Liver (tissue), 3 donors: ENCODE measurements at regions not wholly inside any gene's neighbourhood (a gene's known extent, or its start where the extent isn't known, plus 50 kb on each side); places are given as distances from the start of the nearest gene placed in this dataset.

Source experiments
- CTCF ChIP-seq: fragments of 150-350 bp; IDR thresholded peaks from 2 replicates; pipeline ENCODE4 v1.5.1; 2017; ENCODE audit warnings: improper control_type of control experiment, low read depth, low read length; ENCODE audit not compliant: missing input control
- EGR1 ChIP-seq, 2 donors: IDR thresholded peaks; 2 replicates each; pipeline ENCODE4 v1.6.1; 2016 to 2018; ENCODE audit warnings: antibody characterized with exemption in 2 of 2, low read depth in 2 of 2
- FOXA1 ChIP-seq: IDR thresholded peaks from 2 replicates; pipeline ENCODE4 v1.6.1; 2016; ENCODE audit warnings: antibody characterized with exemption
- GABPA ChIP-seq, 2 donors: IDR thresholded peaks in 1 of 2; conservative IDR thresholded peaks in 1 of 2; 2 replicates each; pipeline ENCODE4 v1.6.1; 2016; ENCODE audit warnings: antibody characterized with exemption in 2 of 2, mild to moderate bottlenecking in 1 of 2, moderate library complexity in 1 of 2
- JUND ChIP-seq, 2 donors: IDR thresholded peaks; 2 replicates each; pipeline ENCODE4 v1.6.1; 2016; ENCODE audit warnings: antibody characterized with exemption in 2 of 2
- SP1 ChIP-seq: IDR thresholded peaks from 2 replicates; pipeline ENCODE4 v1.6.1; 2018; ENCODE audit warnings: antibody characterized with exemption, mild to moderate bottlenecking
- TAF1 ChIP-seq: conservative IDR thresholded peaks from 2 replicates; pipeline ENCODE4 v1.6.1; 2016; ENCODE audit warnings: antibody characterized with exemption, mild to moderate bottlenecking
- TF ChIP-seq, protein P1 (sequence below): IDR thresholded peaks from 2 replicates; pipeline ENCODE4 v1.6.1; 2016; ENCODE audit warnings: antibody characterized with exemption, mild to moderate bottlenecking
- TF ChIP-seq, protein P2 (sequence below): IDR thresholded peaks from 2 replicates; pipeline ENCODE4 v1.6.1; 2016; ENCODE audit warnings: antibody characterized with exemption
- TF ChIP-seq, protein P3 (sequence below): IDR thresholded peaks from 2 replicates; pipeline ENCODE4 v1.6.1; 2016; ENCODE audit warnings: antibody characterized with exemption
- donor health status: healthy.
- donor health status: healthy.

DNA sequence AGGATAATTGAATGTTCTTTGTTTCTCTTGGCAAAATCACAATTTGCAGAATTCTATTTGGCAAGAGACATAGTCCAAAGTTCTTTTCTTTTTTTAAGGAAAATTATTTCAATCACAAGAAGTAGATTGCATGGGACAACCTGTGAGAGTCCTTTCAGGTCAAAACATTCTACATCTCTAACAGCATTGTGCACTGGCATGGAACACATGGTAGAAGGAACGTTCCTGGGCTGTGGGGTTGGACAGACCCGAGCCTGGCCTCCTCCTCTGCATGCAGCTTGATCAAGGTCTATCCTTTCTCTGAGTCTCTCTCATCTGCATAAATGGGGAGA lies 88.6 kb upstream of the CPSF6 start:
- TF ChIP-seq CTCF: no peak
- no peak for TF ChIP-seq TAF1
- TF ChIP-seq SP1: peak; percentile 28
- no peak for TF ChIP-seq GABPA (IDR thresholded peaks at IDR 0.05 in 1 of 2, conservative IDR thresholded peaks at IDR 0.05 in 1 of 2)
- TF ChIP-seq EGR1 (IDR thresholded peaks at IDR 0.05; ENCODE audit: low read depth in 2 of 2): no peak
- TF ChIP-seq, protein P1, sequence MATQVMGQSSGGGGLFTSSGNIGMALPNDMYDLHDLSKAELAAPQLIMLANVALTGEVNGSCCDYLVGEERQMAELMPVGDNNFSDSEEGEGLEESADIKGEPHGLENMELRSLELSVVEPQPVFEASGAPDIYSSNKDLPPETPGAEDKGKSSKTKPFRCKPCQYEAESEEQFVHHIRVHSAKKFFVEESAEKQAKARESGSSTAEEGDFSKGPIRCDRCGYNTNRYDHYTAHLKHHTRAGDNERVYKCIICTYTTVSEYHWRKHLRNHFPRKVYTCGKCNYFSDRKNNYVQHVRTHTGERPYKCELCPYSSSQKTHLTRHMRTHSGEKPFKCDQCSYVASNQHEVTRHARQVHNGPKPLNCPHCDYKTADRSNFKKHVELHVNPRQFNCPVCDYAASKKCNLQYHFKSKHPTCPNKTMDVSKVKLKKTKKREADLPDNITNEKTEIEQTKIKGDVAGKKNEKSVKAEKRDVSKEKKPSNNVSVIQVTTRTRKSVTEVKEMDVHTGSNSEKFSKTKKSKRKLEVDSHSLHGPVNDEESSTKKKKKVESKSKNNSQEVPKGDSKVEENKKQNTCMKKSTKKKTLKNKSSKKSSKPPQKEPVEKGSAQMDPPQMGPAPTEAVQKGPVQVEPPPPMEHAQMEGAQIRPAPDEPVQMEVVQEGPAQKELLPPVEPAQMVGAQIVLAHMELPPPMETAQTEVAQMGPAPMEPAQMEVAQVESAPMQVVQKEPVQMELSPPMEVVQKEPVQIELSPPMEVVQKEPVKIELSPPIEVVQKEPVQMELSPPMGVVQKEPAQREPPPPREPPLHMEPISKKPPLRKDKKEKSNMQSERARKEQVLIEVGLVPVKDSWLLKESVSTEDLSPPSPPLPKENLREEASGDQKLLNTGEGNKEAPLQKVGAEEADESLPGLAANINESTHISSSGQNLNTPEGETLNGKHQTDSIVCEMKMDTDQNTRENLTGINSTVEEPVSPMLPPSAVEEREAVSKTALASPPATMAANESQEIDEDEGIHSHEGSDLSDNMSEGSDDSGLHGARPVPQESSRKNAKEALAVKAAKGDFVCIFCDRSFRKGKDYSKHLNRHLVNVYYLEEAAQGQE: no peak
- TF ChIP-seq, protein P2, sequence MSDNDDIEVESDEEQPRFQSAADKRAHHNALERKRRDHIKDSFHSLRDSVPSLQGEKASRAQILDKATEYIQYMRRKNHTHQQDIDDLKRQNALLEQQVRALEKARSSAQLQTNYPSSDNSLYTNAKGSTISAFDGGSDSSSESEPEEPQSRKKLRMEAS: no peak
- TF ChIP-seq FOXA1: no peak
- TF ChIP-seq, protein P3, sequence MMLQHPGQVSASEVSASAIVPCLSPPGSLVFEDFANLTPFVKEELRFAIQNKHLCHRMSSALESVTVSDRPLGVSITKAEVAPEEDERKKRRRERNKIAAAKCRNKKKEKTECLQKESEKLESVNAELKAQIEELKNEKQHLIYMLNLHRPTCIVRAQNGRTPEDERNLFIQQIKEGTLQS: no peak
- no peak for TF ChIP-seq JUND (IDR thresholded peaks at IDR 0.05)
